Stimulated activated CD4-positive, alpha-beta T cell treated with anti-CD3 and anti-CD28 coated beads, Interleukin-1b, Interleukin-23, amount 100 ng/mL, for 1 hour (primary cell): ENCODE measurements at regions not wholly inside any gene's neighbourhood (a gene's known extent, or its start where the extent isn't known, plus 50 kb on each side); places are given as distances from the start of the nearest gene placed in this dataset.

Source experiments
- DNase-seq, 2 donors: peaks; one replicate each; pipeline ENCODE4 v3.0.0-alpha.2; 2020; ENCODE audit warnings: low read depth in 2 of 2

- no peak for DNase-seq
Measured at GRCh38 chrY:19354857-19355173, 389.7 kb downstream of the KDM5D start.

- no peak for DNase-seq
Measured at GRCh38 chrY:19354061-19354856, 390.3 kb downstream of the KDM5D start.

- no peak for DNase-seq
Measured at GRCh38 chrY:19351616-19352015, 392.9 kb downstream of the KDM5D start.

- no peak for DNase-seq
Measured at GRCh38 chrY:19321701-19322100, 422.8 kb downstream of the KDM5D start.

GRCh38 chrY:19319135-19319534 lies 425.4 kb downstream of the KDM5D start:
- no peak for DNase-seq

- DNase-seq = no peak
Measured at GRCh38 chrY:19317271-19317987, 427.1 kb downstream of the KDM5D start.

- DNase-seq = no peak
Measured at GRCh38 chrY:19307627-19308026, 436.9 kb downstream of the KDM5D start.

GRCh38 chrY:19303136-19303535 lies 441.4 kb downstream of the KDM5D start:
- DNase-seq = no peak

GRCh38 chrY:19290925-19291324 lies 453.6 kb downstream of the KDM5D start:
- DNase-seq = no peak

GRCh38 chrY:19274076-19274475 lies 470.4 kb downstream of the KDM5D start:
- no peak for DNase-seq

- no peak for DNase-seq
Measured at GRCh38 chrY:19268331-19268730, 476.2 kb downstream of the KDM5D start.

GRCh38 chrY:19265404-19265803 lies 479.1 kb downstream of the KDM5D start:
- no peak for DNase-seq

GRCh38 chrY:19262310-19262709 lies 482.2 kb downstream of the KDM5D start:
- DNase-seq = no peak

- DNase-seq = peak in 1 of 2 donors; percentile 0
Measured at GRCh38 chrY:19232276-19232994, 458.9 kb upstream of the HSFY2 start.

GRCh38 chrY:19220784-19221183 lies 447.2 kb upstream of the HSFY2 start:
- no peak for DNase-seq

- DNase-seq = no peak
Measured at GRCh38 chrY:19208915-19209314, 435.4 kb upstream of the HSFY2 start.

- DNase-seq = no peak
Measured at GRCh38 chrY:19207048-19207447, 433.5 kb upstream of the HSFY2 start.

GRCh38 chrY:19180824-19181223 lies 407.3 kb upstream of the HSFY2 start:
- no peak for DNase-seq

GRCh38 chrY:19168202-19168565 lies 394.6 kb upstream of the HSFY2 start:
- no peak for DNase-seq

- DNase-seq = no peak
Measured at GRCh38 chrY:19167319-19168201, 394.0 kb upstream of the HSFY2 start.

GRCh38 chrY:19148783-19149182 lies 375.2 kb upstream of the HSFY2 start:
- DNase-seq = no peak

- DNase-seq = no peak
Measured at GRCh38 chrY:19146296-19146695, 372.8 kb upstream of the HSFY2 start.
